NCI-H2171 (cell line): ENCODE measurements at regions not wholly inside any gene's neighbourhood (a gene's known extent, or its start where the extent isn't known, plus 50 kb on each side); places are given as distances from the start of the nearest gene placed in this dataset.

ENCODE experiments used
- DNase-seq: peaks from one replicate; lab custom pipeline; 2025; lab: John Stamatoyannopoulos, UW

GRCh38 chr5:161235569-161235968, 311.0 kb downstream of the GABRB2 start:
- DNase-seq = no peak

- no peak for DNase-seq
Measured at GRCh38 chr5:161233553-161233952, 313.0 kb downstream of the GABRB2 start.

- peak; percentile 18 for DNase-seq
Measured at GRCh38 chr5:161230221-161230620, 316.3 kb downstream of the GABRB2 start.

GRCh38 chr5:161219816-161220215, 326.7 kb downstream of the GABRB2 start:
- DNase-seq = no peak

GRCh38 chr5:161216877-161217276, 329.6 kb downstream of the GABRB2 start:
- DNase-seq = no peak

GRCh38 chr5:161212123-161212712, 334.3 kb downstream of the GABRB2 start:
- DNase-seq = no peak

- DNase-seq = no peak
Measured at GRCh38 chr5:161201558-161201957, 345.0 kb downstream of the GABRB2 start.

- DNase-seq = no peak
Measured at GRCh38 chr5:161190778-161191177, 338.8 kb upstream of the ATP10B start.

GRCh38 chr5:161190086-161190485, 338.1 kb upstream of the ATP10B start:
- DNase-seq = no peak

- DNase-seq = no peak
Measured at GRCh38 chr5:161189452-161189851, 337.4 kb upstream of the ATP10B start.

- no peak for DNase-seq
Measured at GRCh38 chr5:161183559-161183958, 331.5 kb upstream of the ATP10B start.

GRCh38 chr5:161176221-161176620, 324.2 kb upstream of the ATP10B start:
- no peak for DNase-seq

GRCh38 chr5:161169776-161170175, 317.8 kb upstream of the ATP10B start:
- no peak for DNase-seq

GRCh38 chr5:161167016-161167767, 315.2 kb upstream of the ATP10B start:
- DNase-seq = peak; percentile 27

GRCh38 chr5:161165998-161166660, 314.1 kb upstream of the ATP10B start:
- DNase-seq = no peak

- DNase-seq = no peak
Measured at GRCh38 chr5:161157925-161158324, 305.9 kb upstream of the ATP10B start.

- DNase-seq = no peak
Measured at GRCh38 chr5:161155451-161155850, 303.4 kb upstream of the ATP10B start.

GRCh38 chr5:161152415-161152940, 300.5 kb upstream of the ATP10B start:
- DNase-seq = no peak

- DNase-seq = no peak
Measured at GRCh38 chr5:161150441-161150988, 298.5 kb upstream of the ATP10B start.

- no peak for DNase-seq
Measured at GRCh38 chr5:161149078-161149477, 297.1 kb upstream of the ATP10B start.

- no peak for DNase-seq
Measured at GRCh38 chr5:161138751-161139455, 286.9 kb upstream of the ATP10B start.

- no peak for DNase-seq
Measured at GRCh38 chr5:161134956-161135355, 282.9 kb upstream of the ATP10B start.
